Vagina (tissue), 2 donors: ENCODE measurements at regions not wholly inside any gene's neighbourhood (a gene's known extent, or its start where the extent isn't known, plus 50 kb on each side); places are given as distances from the start of the nearest gene placed in this dataset.
"Not testable (repeated sequence)": the region's sequence is repeated elsewhere in the genome, so short reads cannot be mapped to it uniquely, and the experiment has no call there.

Experiments
- DNase-seq, 2 donors: peaks; one replicate each; pipeline ENCODE4 v3.0.0-alpha.2; 2017; ENCODE audit errors: extremely low spot score in 2 of 2
- H3K27ac ChIP-seq: fragments of 200-600 bp; sonication (generic); one replicate; pipeline ENCODE4 v1.5.1; 2019
- H3K27me3 ChIP-seq: fragments of 200-600 bp; sonication (generic); one replicate; pipeline ENCODE4 v1.5.1; 2019
- H3K36me3 ChIP-seq, 2 donors: fragments of 200-600 bp; sonication (generic); one replicate each; pipeline ENCODE4 v1.5.1; 2017 to 2019
- H3K4me1 ChIP-seq: fragments of 200-600 bp; sonication (generic); one replicate; pipeline ENCODE4 v1.5.1; 2019
- H3K4me3 ChIP-seq, 2 donors: fragments of 200-600 bp; sonication (generic); 1 replicate in 1 of 2; 2 replicates in 1 of 2; pipeline ENCODE4 v1.5.1; 2016 to 2019
- H3K9me3 ChIP-seq: fragments of 200-600 bp; sonication (generic); one replicate; pipeline ENCODE4 v1.5.1; 2019
- CTCF ChIP-seq, 3 experiments: fragments of 450-650 bp in 2 of 3; fragments of 200-600 bp in 1 of 3; sonication (generic) in 1 of 3; IDR thresholded peaks; one replicate each; pipeline ENCODE4 v1.5.1; 2017 to 2019; ENCODE audit warnings: antibody characterized with exemption in 3 of 3, mild to moderate bottlenecking in 2 of 3, moderate library complexity in 2 of 3
- POLR2A ChIP-seq, 2 donors: fragments of 450-650 bp; IDR thresholded peaks; one replicate each; pipeline ENCODE4 v1.6.1; 2017; ENCODE audit warnings: antibody characterized with exemption in 2 of 2, mild to moderate bottlenecking in 2 of 2, moderate library complexity in 2 of 2
- POLR2AphosphoS5 ChIP-seq, 2 donors: sonication (generic); formaldehyde crosslinking; IDR thresholded peaks; one replicate each; pipeline ENCODE4 v1.9.0; 2017; ENCODE audit warnings: antibody characterized with exemption in 2 of 2, mild to moderate bottlenecking in 2 of 2, low read depth in 1 of 2; ENCODE audit not compliant: insufficient read depth in 1 of 2
- intact Hi-C: fragments of 100-400 bp; cut with DNase I; formaldehyde crosslinking; loops from one replicate; pipeline ENCODE4 v1.15.1; 2023

GRCh38 chr2:7440977-7441376, 523.8 kb downstream of the RNF144A start:
- no peaks in the 10 kb centered on the region for H3K36me3 ChIP-seq
- DNase-seq, result no peak
- H3K9me3 ChIP-seq, result no peaks in the 10 kb centered on the region
- no peaks in the 10 kb centered on the region for H3K27me3 ChIP-seq
- no peak for TF ChIP-seq POLR2AphosphoS5 (IDR thresholded peaks at IDR 0.05; ENCODE audit: insufficient read depth in 1 of 2, low read depth in 1 of 2)
- no peak for TF ChIP-seq POLR2A (IDR thresholded peaks at IDR 0.05)
- no peak for TF ChIP-seq CTCF (IDR thresholded peaks at IDR 0.05)
- no peaks in the 10 kb centered on the region for H3K4me1 ChIP-seq
- no peak overlapping the region for H3K4me3 ChIP-seq
- H3K27ac ChIP-seq, result no peak overlapping the region
- intact Hi-C loops, result no loop called here

- H3K36me3 ChIP-seq, intact Hi-C loops, H3K27ac ChIP-seq, H3K27me3 ChIP-seq, DNase-seq, H3K4me1 ChIP-seq, H3K9me3 ChIP-seq, H3K4me3 ChIP-seq: not testable (repeated sequence)
Measured at GRCh38 chr2:7441841-7442240, 524.6 kb downstream of the RNF144A start.

GRCh38 chr2:7444626-7445025, 527.4 kb downstream of the RNF144A start:
- Histone ChIP-seq H3K27ac (no peak overlapping the region), H3K4me1 (no peaks in the 10 kb centered on the region), H3K9me3 (no peaks in the 10 kb centered on the region), H3K4me3 (no peak overlapping the region), H3K27me3 (no peaks in the 10 kb centered on the region), H3K36me3 (no peaks in the 10 kb centered on the region)
- DNase-seq, result no peak
- intact Hi-C loops, result no loop called here
- TF ChIP-seq POLR2AphosphoS5 (IDR thresholded peaks at IDR 0.05; ENCODE audit: insufficient read depth in 1 of 2, low read depth in 1 of 2), result no peak
- no peak for TF ChIP-seq CTCF (IDR thresholded peaks at IDR 0.05)
- TF ChIP-seq POLR2A (IDR thresholded peaks at IDR 0.05), result no peak

GRCh38 chr2:7448578-7449264, 531.5 kb downstream of the RNF144A start:
- Histone ChIP-seq H3K4me3 (no peak overlapping the region), H3K9me3 (no peaks in the 10 kb centered on the region), H3K4me1 (no peaks in the 10 kb centered on the region), H3K27ac (no peak overlapping the region), H3K36me3 (no peaks in the 10 kb centered on the region), H3K27me3 (no peaks in the 10 kb centered on the region)
- no peak for DNase-seq
- no peak for TF ChIP-seq POLR2A (IDR thresholded peaks at IDR 0.05)
- TF ChIP-seq CTCF (IDR thresholded peaks at IDR 0.05), result no peak
- TF ChIP-seq POLR2AphosphoS5 (IDR thresholded peaks at IDR 0.05; ENCODE audit: insufficient read depth in 1 of 2, low read depth in 1 of 2), result no peak
- intact Hi-C loops, result no loop called here

GRCh38 chr2:7449298-7449697, 532.1 kb downstream of the RNF144A start:
- H3K4me3 ChIP-seq, result no peak overlapping the region
- H3K4me1 ChIP-seq, result no peaks in the 10 kb centered on the region
- DNase-seq, result no peak
- intact Hi-C loops, result no loop called here
- H3K36me3 ChIP-seq, result no peaks in the 10 kb centered on the region
- TF ChIP-seq CTCF (IDR thresholded peaks at IDR 0.05), result no peak
- no peak for TF ChIP-seq POLR2A (IDR thresholded peaks at IDR 0.05)
- H3K27ac ChIP-seq, result no peak overlapping the region
- no peaks in the 10 kb centered on the region for H3K9me3 ChIP-seq
- no peaks in the 10 kb centered on the region for H3K27me3 ChIP-seq
